AG10803 (cell line): ENCODE measurements at regions not wholly inside any gene's neighbourhood (a gene's known extent, or its start where the extent isn't known, plus 50 kb on each side); places are given as distances from the start of the nearest gene placed in this dataset.

Experiments
- DNase-seq: peaks from one replicate; pipeline ENCODE4 v3.0.0; 2010; ENCODE audit warnings: low read depth
- H3K4me3 ChIP-seq: 2 replicates; pipeline ENCODE4 v1.5.1; 2011; ENCODE audit warnings: mild to moderate bottlenecking, low read length, control low read depth
- CTCF ChIP-seq: conservative IDR thresholded peaks from 2 replicates; pipeline ENCODE4 v1.5.1; 2011; ENCODE audit warnings: mild to moderate bottlenecking, low read length, control low read depth, inconsistent platforms

DNA sequence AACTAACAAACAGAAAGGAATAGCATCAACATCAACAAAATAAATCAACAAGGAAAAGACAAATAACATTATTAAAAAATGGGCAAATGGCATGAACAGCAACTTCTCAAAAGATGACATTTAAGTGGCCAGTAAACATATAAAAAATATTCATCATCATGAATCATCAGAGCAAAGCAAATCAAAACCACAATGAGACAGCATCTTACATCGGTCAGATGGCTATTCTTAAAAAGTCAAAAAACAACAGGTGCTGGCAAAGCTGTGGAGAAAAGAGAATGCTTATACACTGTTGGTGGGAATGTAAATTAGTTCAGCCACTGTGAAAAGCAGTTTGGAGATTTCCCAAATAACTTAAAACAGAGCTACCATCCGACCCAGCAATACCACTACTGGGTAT lies 327.1 kb downstream of the CMPK2 start:
- TF ChIP-seq CTCF, result no peak
- no peak for DNase-seq
- no peak overlapping the region for H3K4me3 ChIP-seq

GRCh38 chr2:6545336-6545735 lies 320.4 kb downstream of the CMPK2 start:
- TF ChIP-seq CTCF, result no peak
- no peak overlapping the region for H3K4me3 ChIP-seq
- DNase-seq, result no peak

DNA sequence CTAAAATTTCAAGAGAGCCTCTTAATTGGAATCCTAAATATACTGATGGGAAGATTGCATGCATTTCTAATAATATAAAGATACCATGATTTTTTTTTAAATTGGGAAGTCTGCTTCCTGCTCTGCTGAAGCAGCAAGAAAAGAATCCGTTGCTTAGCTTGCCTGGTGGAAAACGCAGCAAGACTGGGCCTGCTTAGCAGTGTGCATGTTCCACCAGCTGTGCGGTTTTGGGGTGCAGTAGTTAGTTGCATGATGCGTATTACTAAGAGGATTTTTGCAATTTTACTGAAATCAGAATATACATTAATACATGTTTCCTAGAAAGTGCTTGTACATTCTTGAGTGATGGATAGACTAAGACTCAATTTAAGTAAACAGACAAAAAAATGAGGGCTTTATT lies 319.9 kb downstream of the CMPK2 start:
- H3K4me3 ChIP-seq, result no peak overlapping the region
- no peak for DNase-seq
- TF ChIP-seq CTCF, result no peak

DNA sequence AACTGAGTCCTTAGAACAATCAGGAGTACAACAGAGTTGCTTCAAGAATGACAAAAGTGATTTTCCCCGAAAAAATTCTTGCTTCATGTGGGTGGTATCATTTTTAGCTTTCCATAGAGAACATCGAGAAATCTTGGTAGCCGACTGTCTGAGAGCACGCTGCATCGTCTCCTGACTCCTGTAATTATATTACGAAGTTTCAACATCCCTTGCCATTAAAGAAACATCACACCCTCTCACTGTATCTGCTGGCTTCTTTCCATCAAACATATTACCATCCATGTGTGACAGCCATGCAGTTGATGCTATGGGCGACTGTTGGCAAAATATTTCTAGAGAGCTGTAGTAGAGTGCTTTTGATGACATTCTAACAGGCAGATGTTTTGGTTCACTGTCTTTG lies 311.2 kb downstream of the CMPK2 start:
- no peak overlapping the region for H3K4me3 ChIP-seq
- DNase-seq, result no peak
- no peak for TF ChIP-seq CTCF

GRCh38 chr2:6556755-6557154 lies 309.0 kb downstream of the CMPK2 start:
- H3K4me3 ChIP-seq, result no peak overlapping the region
- peak; percentile 0 for DNase-seq
- no peak for TF ChIP-seq CTCF

DNA sequence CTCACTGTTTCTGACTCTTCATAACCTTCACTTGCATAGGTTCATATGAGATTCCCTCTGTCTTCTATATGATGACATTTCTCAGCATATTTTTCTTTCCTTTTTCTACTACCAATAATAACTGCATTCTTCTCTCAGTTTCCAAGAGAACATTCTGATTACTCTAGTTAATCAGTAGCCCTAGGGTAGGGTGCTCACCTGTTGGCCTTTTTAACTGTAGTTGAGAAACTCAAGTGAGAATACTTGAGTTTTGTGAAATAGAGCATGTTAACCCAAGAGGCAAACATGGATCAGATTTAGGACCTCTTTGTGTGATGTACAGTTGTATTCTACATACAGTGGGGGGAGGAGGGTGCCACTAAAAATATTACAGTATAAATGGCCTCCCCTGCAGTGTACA lies 308.0 kb downstream of the CMPK2 start:
- H3K4me3 ChIP-seq, result no peak overlapping the region
- TF ChIP-seq CTCF, result no peak
- DNase-seq, result no peak

DNA sequence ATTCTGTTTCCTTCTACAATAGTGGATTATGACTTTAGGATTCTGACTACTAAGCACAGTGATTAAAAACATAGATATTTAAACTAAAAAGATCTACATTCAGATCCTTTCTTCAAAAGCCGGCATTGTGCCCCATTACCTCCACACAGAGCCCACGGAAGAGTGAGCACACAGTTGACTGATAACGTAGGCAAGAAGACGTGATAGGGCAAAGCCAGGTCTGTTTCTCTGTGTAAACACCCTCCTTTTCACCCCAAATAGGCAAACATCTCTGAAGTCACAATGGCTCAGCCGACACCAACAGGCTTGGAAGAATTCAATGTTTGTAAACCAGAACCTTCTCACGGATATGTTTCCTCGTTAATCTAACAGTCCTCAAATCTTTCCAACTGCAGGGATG lies 302.9 kb downstream of the CMPK2 start:
- no peak for DNase-seq
- TF ChIP-seq CTCF, result no peak

More for the DNA sequence above, 302.9 kb downstream of the CMPK2 start:
- H3K4me3 ChIP-seq, result no peak overlapping the region
